NCI-H1694 (cell line): ENCODE measurements at regions not wholly inside any gene's neighbourhood (a gene's known extent, or its start where the extent isn't known, plus 50 kb on each side); places are given as distances from the start of the nearest gene placed in this dataset.

Experiments
- DNase-seq: peaks from one replicate; lab custom pipeline; 2025; lab: John Stamatoyannopoulos, UW

DNA sequence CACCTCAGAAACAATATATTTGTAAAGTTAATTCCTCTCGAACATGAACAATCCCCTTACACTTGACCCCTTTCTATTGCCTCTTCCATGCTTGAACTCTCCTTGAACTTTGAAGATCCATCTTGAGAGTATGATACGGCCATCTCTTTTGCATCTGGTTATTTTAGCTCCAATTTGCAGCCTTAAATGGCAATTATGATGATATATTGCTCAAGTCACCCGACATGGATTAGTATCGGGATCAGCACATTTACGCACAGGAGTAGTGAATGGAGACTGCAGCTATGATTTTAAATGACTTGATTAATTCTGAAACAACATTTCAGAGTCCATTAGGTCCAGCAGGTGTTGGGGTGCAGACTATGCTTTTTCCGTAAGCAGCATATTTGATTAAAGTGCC is 143.8 kb upstream of the PAQR3 start:
- DNase-seq: no peak

DNA sequence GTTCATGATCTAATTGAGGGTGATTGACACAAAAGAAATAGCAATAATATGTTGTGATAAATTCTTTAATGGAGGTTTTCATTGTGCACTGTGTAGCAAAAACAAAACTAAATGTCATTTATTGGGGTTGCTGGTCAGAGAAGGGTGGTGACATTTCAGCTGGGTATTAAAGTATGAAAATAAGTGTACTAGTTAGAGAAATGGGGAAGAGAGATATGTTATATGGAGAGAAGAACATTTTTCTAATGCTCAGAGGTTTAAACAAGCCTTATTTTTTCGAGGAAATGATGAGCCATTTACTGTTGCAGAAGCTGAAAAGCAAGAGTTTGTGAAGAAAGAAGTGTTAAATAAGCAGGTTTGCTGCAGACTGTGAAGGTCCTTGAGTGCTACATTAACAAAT is 142.7 kb upstream of the PAQR3 start:
- DNase-seq: no peak

DNA sequence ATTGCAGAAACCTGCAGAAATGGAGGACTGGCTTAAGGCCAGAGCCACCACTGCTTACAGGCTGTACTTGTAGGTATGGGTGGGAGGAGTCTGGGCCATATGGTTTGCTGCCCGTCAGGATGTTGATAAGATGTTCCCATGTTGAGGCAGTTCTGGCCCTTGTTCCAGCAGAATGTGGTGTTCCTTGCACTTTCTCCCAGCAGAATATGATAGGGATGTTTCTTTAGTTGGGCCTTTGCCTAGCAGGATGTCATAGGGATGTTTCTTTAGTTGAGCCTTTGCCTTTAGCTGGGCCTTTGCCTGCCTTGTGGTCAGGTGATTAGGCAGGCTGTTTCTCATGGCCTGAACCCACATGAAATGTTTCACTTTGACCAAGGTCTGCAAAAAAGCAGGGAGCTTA is 139.1 kb upstream of the PAQR3 start:
- no peak for DNase-seq

DNA sequence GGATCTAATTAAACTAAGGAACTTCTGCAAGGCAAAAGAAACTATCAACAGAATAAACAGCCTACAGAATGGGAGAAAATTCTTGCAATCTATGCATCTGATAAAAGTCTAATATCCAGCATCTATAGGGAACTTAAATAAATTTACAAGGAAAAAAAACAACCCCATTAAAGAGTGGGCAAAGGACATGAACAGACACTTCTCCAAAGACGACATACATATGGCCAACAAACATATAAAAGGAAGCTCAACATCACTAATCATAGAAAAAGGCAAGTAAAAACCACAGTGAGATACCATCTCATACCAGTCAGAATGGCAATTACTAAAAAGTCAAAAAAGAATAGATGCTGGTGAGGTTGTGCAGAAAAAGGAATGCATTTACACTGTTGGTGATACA is 134.8 kb upstream of the PAQR3 start:
- no peak for DNase-seq

DNA sequence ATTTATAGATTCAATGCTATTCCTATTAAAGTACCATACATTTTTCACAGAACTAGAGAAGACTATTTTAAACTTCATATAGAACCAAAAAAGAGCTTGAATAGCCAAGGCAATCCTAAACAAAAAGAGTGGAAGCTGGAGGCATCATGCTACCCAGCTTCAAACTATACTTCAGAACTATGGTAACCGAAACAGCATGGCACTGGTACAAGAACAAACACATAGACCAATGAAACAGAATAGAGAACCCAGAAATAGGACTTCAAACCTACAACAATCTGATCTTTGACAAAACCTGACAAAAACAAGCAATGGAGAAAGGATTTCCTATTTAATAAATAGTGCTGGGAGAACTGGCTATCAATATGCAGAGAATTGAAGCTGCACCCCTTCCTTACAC is 134.2 kb upstream of the PAQR3 start:
- DNase-seq: no peak

DNA sequence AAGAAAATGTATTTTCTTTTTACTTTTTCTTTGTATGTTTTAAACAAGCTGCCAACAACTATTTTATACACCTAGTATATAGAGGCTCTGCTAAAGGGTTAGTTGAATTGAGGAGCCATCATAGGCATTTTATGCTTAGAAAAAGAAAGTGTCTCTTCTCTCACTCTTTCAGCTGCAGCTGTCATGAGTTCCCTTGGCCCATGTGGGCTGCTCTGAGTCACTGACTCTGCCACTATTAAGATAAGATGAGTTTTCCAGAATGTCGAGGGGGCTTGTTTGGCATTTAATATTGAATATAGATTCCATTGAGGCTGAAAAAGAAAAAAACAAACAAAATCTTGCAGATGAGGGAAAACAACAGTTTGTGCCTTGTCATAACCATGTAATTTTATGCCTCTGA is 126.0 kb upstream of the PAQR3 start:
- no peak for DNase-seq

DNA sequence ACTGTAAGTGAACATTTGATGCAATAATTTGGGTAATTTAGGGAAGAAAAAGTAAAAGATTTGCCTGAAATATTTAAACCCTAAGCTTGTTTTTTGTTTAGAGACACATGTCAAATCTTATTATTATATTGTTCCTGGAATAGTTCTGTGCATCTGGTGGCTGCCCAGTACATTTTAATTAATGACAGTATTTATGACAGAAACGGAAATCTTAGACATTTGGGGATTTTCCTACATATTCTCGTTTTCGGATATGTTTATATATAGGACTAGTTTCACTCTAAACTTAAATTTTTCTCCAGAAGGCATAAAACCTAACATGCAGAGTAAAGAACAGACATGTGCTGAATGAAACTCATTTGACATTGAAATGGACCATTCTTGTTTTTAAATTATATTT is 125.6 kb upstream of the PAQR3 start:
- DNase-seq: no peak

DNA sequence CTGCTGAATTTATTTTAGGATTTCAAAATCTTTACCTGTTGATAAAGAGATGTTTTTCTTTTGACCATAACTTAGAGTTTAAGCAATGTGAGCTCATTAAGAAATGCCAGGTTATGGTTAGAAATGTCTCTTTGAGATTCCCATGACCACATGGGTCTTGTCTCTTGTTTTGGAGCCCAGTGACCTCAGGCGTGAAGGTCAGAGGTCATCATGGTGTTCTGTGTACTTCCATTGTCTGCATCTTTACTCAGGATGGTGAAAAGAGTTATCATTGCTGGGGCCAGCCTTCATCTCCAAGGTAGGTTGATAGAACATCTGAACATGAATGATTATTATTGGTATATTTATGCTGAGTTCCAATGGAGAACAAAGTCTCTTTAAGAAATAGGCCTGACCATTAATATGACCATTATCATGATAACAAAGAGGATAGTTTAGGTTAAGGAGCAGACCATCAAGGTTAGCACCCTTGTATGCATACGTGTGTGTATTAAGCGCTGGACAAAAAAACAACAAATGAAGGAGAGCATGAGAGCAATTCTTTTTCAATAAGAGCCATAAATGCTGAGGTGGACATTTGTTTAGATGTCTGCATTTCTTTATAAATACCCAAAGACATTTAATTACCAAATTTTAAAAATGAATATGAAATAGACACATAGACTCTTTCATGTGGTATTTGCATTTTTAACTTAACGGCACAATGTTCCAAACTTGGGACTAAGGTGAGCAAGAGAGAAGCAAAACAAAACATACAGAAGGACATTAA is 120.6 kb upstream of the PAQR3 start:
- no peak for DNase-seq

DNA sequence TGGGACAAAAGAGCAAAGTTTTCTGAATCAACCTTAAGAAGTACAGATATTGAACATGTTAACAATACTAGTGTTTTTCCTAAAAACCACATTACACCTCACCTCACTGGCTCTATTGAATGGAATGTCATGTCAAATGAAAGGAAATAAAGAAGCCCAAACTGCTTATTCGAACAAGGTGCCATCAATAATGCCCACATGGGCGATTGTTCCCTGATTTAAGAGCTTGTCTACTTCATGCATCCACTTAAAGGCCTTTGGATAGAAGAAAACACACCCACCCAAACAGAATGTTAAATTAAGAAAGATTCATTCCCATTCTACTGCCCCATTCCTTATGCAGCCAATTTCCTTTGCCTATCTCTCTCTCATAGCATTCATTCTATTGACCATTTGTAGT is 118.5 kb upstream of the PAQR3 start:
- DNase-seq: no peak

DNA sequence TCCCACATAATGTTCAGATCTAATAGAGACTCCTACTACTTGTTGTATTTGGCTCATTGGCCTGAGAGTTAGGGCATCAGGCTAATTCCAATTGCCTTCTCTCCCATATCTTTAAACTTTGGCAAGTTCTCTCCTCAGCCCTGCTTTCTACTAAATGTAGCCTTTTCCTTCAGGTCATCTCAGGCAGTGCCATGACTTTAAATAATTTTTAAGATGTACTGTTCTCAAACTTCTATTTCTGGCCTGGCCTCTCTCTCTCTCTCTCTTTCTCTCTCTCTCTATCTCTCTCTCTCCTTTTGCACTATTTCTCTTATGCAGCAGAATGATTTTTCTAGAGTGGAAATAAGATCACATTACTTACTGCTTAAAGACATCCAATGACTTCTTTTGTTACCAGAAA is 114.5 kb upstream of the PAQR3 start:
- DNase-seq: no peak

DNA sequence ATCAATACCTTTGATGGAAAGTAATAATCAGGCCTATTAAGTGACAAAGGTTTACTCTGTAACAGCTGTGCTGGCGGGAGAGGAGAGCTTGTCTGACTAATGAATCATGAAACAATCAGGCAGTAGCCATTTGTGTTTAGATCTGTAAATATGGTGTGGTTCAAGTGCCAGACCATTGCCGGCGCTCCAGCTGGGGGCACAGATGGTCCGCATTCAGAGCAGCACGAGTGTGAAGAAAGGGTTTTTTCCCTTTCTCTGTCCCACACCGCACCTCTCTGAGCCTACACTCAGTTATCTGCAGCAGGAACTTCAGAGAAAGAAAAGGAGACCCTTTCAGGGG is 111.3 kb upstream of the PAQR3 start:
- peak; percentile 89 for DNase-seq

DNA sequence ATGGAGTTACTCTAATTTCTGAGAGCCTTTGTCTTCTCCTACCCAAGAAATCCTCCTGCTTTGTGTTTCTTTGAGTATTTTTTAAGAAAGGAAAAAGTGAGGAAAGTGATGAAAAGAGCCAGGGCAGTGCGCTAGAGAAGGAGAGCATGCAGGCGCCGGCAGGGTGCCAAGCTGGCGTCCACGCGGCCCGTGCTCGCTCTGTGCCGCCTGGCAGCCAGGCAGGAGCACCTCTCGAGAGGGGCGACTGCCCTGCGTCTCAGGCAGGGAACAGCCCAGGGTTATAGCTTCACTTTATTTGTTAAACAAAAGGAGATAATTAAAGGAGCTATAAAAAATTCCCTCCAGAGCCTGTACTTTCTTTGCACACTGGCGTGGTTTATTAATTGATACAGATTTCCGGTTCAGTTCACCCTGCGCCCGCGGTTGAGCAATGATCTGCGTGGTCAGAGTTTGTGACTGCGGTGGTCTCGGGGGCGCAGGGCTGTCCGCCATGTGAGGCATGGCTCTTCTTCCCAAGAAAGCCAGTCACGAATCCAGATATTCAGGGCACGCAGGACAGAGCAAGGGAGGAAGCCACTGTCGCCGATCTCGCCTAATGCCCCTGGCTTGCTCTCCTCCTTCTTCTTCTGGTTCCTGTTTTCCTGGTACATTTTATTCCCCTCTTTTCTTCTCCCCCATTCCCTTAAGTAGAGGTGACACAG is 110.8 kb upstream of the PAQR3 start:
- no peak for DNase-seq

DNA sequence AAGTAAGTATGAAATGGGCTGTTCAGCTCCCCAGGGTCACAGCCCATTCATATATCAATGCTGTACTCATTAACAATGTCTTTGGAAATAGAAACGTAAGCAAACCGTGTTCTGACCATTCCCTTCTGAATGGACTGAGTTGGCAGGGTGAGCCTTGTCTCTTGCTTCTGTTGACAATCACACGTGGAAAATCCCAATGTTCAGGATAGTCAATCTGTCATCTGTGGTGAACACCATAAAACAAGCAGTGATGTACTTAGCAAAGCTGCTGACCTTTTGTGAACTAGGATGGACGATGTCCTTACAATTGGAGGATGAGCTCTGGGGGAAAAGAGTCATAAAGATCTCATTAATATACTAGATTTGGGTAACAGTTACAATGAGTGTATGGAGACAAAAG is 109.6 kb upstream of the PAQR3 start:
- DNase-seq: no peak

DNA sequence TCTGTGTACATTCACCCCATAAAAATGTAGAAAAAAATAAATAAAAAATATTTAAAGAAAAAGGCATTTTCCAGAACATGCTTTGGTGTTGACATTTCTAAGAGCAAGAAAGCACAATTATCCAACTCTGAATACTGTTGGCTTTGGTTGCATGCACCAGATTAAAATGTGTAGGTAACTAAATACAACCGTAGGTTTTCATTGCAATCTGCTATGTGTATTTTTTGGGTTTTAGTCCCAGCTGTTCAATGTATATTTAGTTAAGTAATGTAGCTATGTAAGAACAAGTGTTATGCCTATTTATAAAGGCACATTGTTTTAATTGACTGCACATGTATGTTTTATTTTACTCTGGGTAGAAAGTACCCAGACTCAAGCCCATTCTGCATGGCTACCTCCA is 108.1 kb upstream of the PAQR3 start:
- peak; percentile 49 for DNase-seq

DNA sequence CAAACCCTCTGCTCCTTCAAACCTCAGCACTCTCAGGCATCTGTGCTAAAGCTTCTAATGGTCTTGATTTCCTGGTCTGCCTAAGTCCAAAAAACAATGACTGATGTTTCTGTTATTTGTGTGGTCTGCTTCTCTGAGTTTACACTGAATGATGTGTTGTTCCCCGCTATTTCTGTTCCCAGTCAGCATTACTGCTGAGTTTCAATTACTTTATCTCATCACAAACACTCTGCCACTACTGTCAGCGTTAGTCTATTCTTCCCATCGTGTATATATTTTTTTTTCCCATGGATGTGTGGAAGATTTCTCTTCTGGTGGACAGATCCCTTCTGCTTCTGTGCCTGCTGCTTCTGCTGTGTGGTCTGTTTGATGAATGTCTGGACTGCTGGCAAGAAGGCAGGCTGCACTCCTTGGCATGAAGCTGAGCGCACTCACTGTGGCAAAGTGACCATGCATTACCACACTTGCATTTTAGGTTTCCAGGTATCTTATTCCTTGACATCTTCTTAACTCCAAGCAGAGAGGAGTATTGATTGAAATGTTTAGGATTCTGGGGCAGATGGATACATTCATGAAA is 106.9 kb upstream of the PAQR3 start:
- no peak for DNase-seq

DNA sequence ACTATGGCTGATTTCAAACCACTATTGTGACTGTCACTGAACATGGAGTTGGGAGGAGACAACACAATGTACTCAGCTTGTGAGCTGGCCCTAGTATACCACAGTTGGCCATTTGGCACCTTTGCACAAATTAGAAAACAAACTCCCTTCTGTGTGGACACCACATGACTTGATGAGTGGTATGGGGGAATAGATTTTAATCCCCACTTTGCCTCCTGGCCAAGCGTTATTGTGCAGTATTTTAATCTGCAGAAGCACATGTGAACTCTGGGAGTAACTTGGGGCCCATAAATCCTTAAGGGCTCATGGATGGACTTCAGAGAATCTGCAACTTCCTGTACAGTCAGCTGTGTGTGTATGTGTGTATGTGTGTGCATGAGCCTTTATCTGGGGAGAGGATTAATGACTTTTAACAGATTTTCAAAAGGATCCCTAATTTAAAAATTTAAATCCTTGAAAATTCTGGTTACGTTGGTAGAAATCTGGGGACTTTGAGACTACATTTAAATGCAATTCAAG is 105.0 kb upstream of the PAQR3 start:
- DNase-seq: no peak

DNA sequence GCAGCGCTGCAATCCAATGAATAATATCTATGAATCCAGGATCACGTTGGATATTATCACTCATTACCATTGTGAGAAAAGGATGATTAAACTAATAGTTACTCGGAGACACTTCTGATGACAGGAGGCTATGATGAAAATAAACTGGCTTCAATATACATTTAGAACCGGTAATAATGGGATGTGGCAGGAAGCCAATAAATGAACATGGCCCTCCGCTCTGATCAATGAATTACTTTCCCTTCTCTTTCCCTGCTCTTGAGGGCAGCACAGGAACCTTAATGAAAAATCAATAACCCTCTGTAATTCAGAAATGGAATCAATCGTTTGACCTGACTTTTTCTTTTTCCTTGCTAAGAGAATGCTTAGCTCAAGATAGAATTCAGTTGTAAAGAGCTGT is 103.9 kb upstream of the PAQR3 start:
- no peak for DNase-seq

DNA sequence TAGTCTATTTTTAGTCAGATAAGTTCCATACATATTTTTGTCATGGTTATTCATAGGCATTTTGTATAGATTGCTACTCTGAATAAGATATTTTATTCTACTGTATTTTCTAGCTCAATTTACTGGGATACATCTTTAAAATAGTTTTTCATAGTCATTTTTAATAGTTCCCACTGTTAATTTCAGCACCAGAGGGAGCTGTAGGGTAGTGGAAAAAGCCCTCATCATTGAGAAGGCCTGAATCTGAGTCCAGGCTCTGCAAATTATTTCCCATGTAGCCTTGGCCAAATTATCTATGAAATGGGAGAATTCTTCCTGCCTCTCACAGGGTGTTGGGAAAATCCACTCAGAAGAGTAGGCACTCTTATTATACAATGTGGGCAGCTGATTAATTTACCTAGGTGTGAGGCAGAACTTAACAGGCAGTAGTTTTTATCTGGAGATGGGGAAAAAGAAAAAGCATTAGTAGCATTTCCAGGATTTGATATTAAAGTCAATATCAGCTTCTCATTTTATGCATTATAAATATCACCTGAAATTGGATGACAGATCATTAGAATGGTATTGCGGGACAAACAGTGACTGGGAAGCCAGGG is 102.9 kb upstream of the PAQR3 start:
- peak; percentile 58 for DNase-seq

DNA sequence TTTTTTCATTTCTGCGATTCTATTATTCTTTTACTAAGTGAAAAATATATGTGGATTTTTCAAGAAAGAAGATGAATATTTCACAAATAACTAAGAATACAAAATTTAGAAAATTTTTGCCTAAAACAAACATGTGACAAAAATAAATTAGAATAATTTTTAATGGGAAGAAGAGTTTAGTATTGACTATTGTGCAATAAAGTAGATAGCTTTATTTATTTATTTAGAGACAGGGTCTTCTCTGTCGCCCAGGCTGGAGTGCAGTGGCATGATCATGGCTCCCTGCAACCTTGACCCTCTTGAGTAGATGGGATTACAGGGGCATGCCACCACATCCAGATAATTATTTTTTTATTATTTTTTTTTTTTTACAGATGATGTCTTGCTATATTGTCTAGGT is 95.3 kb upstream of the PAQR3 start:
- DNase-seq: no peak

DNA sequence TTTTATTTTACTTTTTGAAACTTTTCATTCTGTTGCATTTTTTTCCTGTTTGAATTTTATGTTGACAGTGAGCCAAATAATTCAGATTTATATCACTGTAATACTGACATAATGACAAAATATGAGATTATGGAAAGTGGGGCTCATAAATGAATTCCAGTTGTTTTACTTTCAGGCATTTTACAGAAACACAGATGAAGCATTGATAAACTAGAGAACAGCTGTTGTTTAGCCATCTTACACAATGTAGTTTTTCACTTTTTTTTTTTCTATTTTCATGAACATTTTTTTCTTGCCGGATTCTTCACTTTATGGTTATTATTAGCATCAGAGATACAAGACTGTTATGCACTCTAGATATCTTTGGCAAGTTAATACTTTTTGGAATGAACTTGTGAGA is 91.7 kb upstream of the PAQR3 start:
- DNase-seq: no peak

DNA sequence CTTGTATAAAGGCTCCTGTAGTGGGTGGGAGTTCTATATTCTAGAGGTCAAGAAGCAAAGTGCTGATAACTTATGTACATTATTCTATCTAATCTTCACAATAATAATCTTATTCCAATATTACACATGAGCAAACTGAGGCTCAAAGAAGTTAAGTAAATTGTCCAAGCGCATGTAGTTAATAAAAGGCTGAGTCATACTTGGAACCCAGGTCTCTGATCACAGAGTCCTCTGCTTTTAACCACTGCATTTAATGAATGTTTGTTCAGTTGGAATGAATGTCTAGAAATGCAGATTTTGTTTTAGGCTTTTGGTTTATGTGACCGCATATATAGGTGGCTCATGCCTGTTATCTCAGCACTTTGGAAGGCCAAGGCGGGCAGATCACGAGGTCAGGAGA is 88.4 kb upstream of the PAQR3 start:
- DNase-seq: no peak

DNA sequence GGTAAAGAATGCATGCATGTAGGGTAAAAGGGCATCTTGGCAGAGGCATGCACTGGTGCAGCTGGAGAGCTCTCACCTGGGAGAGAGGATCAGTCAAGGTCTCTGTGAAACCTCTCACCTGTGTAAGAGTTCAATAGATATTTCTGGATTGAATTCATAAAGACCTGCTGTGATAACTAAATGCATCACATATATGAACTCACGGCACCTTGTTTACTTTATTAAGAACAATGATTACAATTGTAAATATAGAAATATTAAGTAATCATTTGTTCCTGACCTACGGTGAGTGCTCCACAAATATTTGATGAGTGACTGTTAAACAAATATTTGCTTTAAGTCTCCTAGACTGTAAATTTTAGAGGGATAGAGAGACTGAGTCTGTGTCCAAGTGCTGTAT is 85.9 kb upstream of the PAQR3 start:
- DNase-seq: no peak
